Parathyroid adenoma (tissue), 2 donors: ENCODE measurements at regions not wholly inside any gene's neighbourhood (a gene's known extent, or its start where the extent isn't known, plus 50 kb on each side); places are given as distances from the start of the nearest gene placed in this dataset.

Experiments
- H2AFZ ChIP-seq: fragments of 300-600 bp; sonication (generic); one replicate; pipeline ENCODE4 v1.7.0; 2017; ENCODE audit warnings: antibody characterized with exemption, mild to moderate bottlenecking
- H3K27ac ChIP-seq: fragments of 300-600 bp; sonication (generic); one replicate; pipeline ENCODE4 v1.7.0; 2017
- H3K27me3 ChIP-seq: fragments of 300-600 bp; sonication (generic); one replicate; pipeline ENCODE4 v1.7.0; 2017; ENCODE audit warnings: low read length; ENCODE audit not compliant: control insufficient read depth, insufficient read depth
- H3K36me3 ChIP-seq: fragments of 300-600 bp; sonication (generic); one replicate; pipeline ENCODE4 v1.7.0; 2017; ENCODE audit warnings: low read length; ENCODE audit not compliant: control insufficient read depth, insufficient read depth
- H3K4me1 ChIP-seq: fragments of 300-600 bp; sonication (generic); one replicate; pipeline ENCODE4 v1.7.0; 2017; ENCODE audit warnings: control low read depth
- H3K4me2 ChIP-seq: fragments of 300-600 bp; sonication (generic); one replicate; pipeline ENCODE4 v1.7.0; 2017; ENCODE audit warnings: low read length
- H3K4me3 ChIP-seq: fragments of 300-600 bp; sonication (generic); one replicate; pipeline ENCODE4 v1.7.0; 2017; ENCODE audit warnings: low read depth, low read length
- H3K79me2 ChIP-seq: fragments of 300-600 bp; sonication (generic); one replicate; pipeline ENCODE4 v1.7.0; 2017; ENCODE audit warnings: control low read depth
- H3K9ac ChIP-seq: fragments of 300-600 bp; sonication (generic); one replicate; pipeline ENCODE4 v1.7.0; 2017; ENCODE audit warnings: mild to moderate bottlenecking
- H3K9me3 ChIP-seq: fragments of 300-600 bp; sonication (generic); one replicate; pipeline ENCODE4 v1.7.0; 2017; ENCODE audit warnings: low read length; ENCODE audit not compliant: control insufficient read depth
- CTCF ChIP-seq: fragments of 300-600 bp; sonication (generic); IDR thresholded peaks from one replicate; pipeline ENCODE4 v1.7.0; 2017; ENCODE audit warnings: antibody characterized with exemption, mild to moderate bottlenecking
- donor health status: primary hyperparathyroidism.

- Histone ChIP-seq H3K4me1 (no peaks in the 10 kb centered on the region), H3K27me3 (no peaks in the 10 kb centered on the region), H3K4me3 (no peak overlapping the region), H3K9me3 (no peaks in the 10 kb centered on the region), H3K9ac (no peak overlapping the region), H2AFZ (no peak overlapping the region), H3K27ac (no peak overlapping the region), H3K79me2 (no peaks in the 10 kb centered on the region), H3K4me2 (no peak overlapping the region), H3K36me3 (no peaks in the 10 kb centered on the region)
- no peak for TF ChIP-seq CTCF
Measured at GRCh38 chr10:2974503-2975207, 92.7 kb upstream of the PFKP start.

GRCh38 chr10:2974083-2974482, 93.3 kb upstream of the PFKP start:
- no peak overlapping the region for H2AFZ ChIP-seq
- no peaks in the 10 kb centered on the region for H3K9me3 ChIP-seq
- no peak for TF ChIP-seq CTCF
- no peak overlapping the region for H3K9ac ChIP-seq
- no peaks in the 10 kb centered on the region for H3K27me3 ChIP-seq
- H3K4me1 ChIP-seq, result no peaks in the 10 kb centered on the region
- no peak overlapping the region for H3K4me2 ChIP-seq
- H3K36me3 ChIP-seq, result no peaks in the 10 kb centered on the region
- no peaks in the 10 kb centered on the region for H3K79me2 ChIP-seq
- no peak overlapping the region for H3K4me3 ChIP-seq
- H3K27ac ChIP-seq, result no peak overlapping the region

GRCh38 chr10:2972810-2973209, 94.5 kb upstream of the PFKP start:
- Histone ChIP-seq H3K9ac (no peak overlapping the region), H3K4me2 (no peak overlapping the region), H3K36me3 (no peaks in the 10 kb centered on the region), H3K79me2 (no peaks in the 10 kb centered on the region), H3K27ac (no peak overlapping the region), H3K9me3 (no peaks in the 10 kb centered on the region), H3K4me1 (no peaks in the 10 kb centered on the region), H2AFZ (no peak overlapping the region), H3K27me3 (no peaks in the 10 kb centered on the region), H3K4me3 (no peak overlapping the region)
- no peak for TF ChIP-seq CTCF

- no peak overlapping the region for H2AFZ ChIP-seq
- H3K4me3 ChIP-seq, result no peak overlapping the region
- no peaks in the 10 kb centered on the region for H3K79me2 ChIP-seq
- H3K36me3 ChIP-seq, result no peaks in the 10 kb centered on the region
- H3K9me3 ChIP-seq, result no peaks in the 10 kb centered on the region
- H3K27ac ChIP-seq, result no peak overlapping the region
- no peak overlapping the region for H3K4me2 ChIP-seq
- no peaks in the 10 kb centered on the region for H3K27me3 ChIP-seq
- H3K9ac ChIP-seq, result no peak overlapping the region
- H3K4me1 ChIP-seq, result no peaks in the 10 kb centered on the region
- TF ChIP-seq CTCF, result no peak
Measured at GRCh38 chr10:2972216-2972615, 95.1 kb upstream of the PFKP start.

GRCh38 chr10:2970190-2970823, 97.0 kb upstream of the PFKP start:
- Histone ChIP-seq H3K27ac (no peak overlapping the region), H3K9ac (no peak overlapping the region), H3K36me3 (no peaks in the 10 kb centered on the region), H2AFZ (no peak overlapping the region), H3K4me1 (no peaks in the 10 kb centered on the region), H3K79me2 (no peaks in the 10 kb centered on the region), H3K4me3 (no peak overlapping the region), H3K9me3 (no peaks in the 10 kb centered on the region), H3K27me3 (no peaks in the 10 kb centered on the region), H3K4me2 (no peak overlapping the region)
- TF ChIP-seq CTCF, result no peak
